BJ (cell line): ENCODE measurements at regions not wholly inside any gene's neighbourhood (a gene's known extent, or its start where the extent isn't known, plus 50 kb on each side); places are given as distances from the start of the nearest gene placed in this dataset.
"Not testable (repeated sequence)": the region's sequence is repeated elsewhere in the genome, so short reads cannot be mapped to it uniquely, and the experiment has no call there.

Experiments
- CTCF ChIA-PET: fragments of 350-600 bp; formaldehyde crosslinking; extraction: SDS; loops from one replicate; lab custom pipeline; 2021; ENCODE audit warnings: antibody characterized with exemption, inconsistent platforms; lab: Yijun Ruan, JAX
- POLR2A ChIA-PET: fragments of 300-600 bp; sonication (Branson Sonifier 250); formaldehyde crosslinking; extraction: SDS; loops from one replicate; lab custom pipeline; 2021; ENCODE audit warnings: antibody characterized with exemption; lab: Charles Lee
- DNase-seq: peaks from one replicate; pipeline ENCODE4 v3.0.0-alpha.2; 2011; ENCODE audit warnings: low read depth
- H3K27me3 ChIP-seq: 2 replicates; pipeline ENCODE4 v1.6.0; 2011; ENCODE audit warnings: low read length; ENCODE audit not compliant: control insufficient read depth, insufficient read depth
- H3K36me3 ChIP-seq: 2 replicates; pipeline ENCODE4 v1.5.1; 2011; ENCODE audit warnings: low read length; ENCODE audit not compliant: control insufficient read depth, insufficient read depth
- H3K4me3 ChIP-seq: 2 replicates; pipeline ENCODE4 v1.5.1; 2011; ENCODE audit warnings: low read depth, mild to moderate bottlenecking, control low read depth, low read length
- CTCF ChIP-seq: IDR thresholded peaks from 2 replicates; pipeline ENCODE4 v1.5.1; 2011; ENCODE audit warnings: low read depth, mild to moderate bottlenecking, control low read depth, inconsistent platforms, low read length, moderate library complexity; ENCODE audit not compliant: insufficient read depth

GRCh38 chr3:110686701-110687100, 384.9 kb upstream of the NECTIN3 start:
- Histone ChIP-seq H3K4me3 (no peak overlapping the region), H3K36me3 (no peaks in the 10 kb centered on the region), H3K27me3 (no peaks in the 10 kb centered on the region)
- no peak for TF ChIP-seq CTCF
- CTCF ChIA-PET, result no interaction called here
- DNase-seq, result no peak
- POLR2A ChIA-PET, result no interaction called here

GRCh38 chr3:110687138-110687537, 384.5 kb upstream of the NECTIN3 start:
- CTCF ChIA-PET, result no interaction called here
- no peaks in the 10 kb centered on the region for H3K27me3 ChIP-seq
- POLR2A ChIA-PET, result no interaction called here
- TF ChIP-seq CTCF, result no peak
- no peak overlapping the region for H3K4me3 ChIP-seq
- H3K36me3 ChIP-seq, result no peaks in the 10 kb centered on the region
- no peak for DNase-seq

- no peak for TF ChIP-seq CTCF
- DNase-seq, result peak; percentile 9
- Histone ChIP-seq H3K4me3 (no peak overlapping the region), H3K36me3 (no peaks in the 10 kb centered on the region), H3K27me3 (no peaks in the 10 kb centered on the region)
- ChIA-PET CTCF (no interaction called here), POLR2A (no interaction called here)
Observed at GRCh38 chr3:110697961-110698360, 373.7 kb upstream of the NECTIN3 start.

- CTCF ChIA-PET, result interaction anchor here (0.6 kb wide), 1 partner anchor 29 kb away, joined by 3 read pairs; no protein-coding TSS in a partner anchor
- POLR2A ChIA-PET, H3K27me3 ChIP-seq: not testable (repeated sequence)
Observed at GRCh38 chr3:110704332-110704731, 367.3 kb upstream of the NECTIN3 start.

GRCh38 chr3:110708156-110708555, 363.5 kb upstream of the NECTIN3 start:
- CTCF ChIA-PET, result no interaction called here
- H3K4me3 ChIP-seq, result no peak overlapping the region
- DNase-seq, result no peak
- TF ChIP-seq CTCF, result no peak
- H3K27me3 ChIP-seq, result no peaks in the 10 kb centered on the region
- H3K36me3 ChIP-seq, result no peaks in the 10 kb centered on the region
- POLR2A ChIA-PET, result no interaction called here

More at GRCh38 chr3:110704332-110704731, 367.3 kb upstream of the NECTIN3 start:
- H3K36me3 ChIP-seq, DNase-seq, H3K4me3 ChIP-seq: not testable (repeated sequence)

GRCh38 chr3:110710156-110710555, 361.5 kb upstream of the NECTIN3 start:
- Histone ChIP-seq H3K4me3 (no peak overlapping the region), H3K36me3 (no peaks in the 10 kb centered on the region), H3K27me3 (no peaks in the 10 kb centered on the region)
- no peak for TF ChIP-seq CTCF
- POLR2A ChIA-PET, result no interaction called here
- no peak for DNase-seq
- CTCF ChIA-PET, result interaction anchor here (0.7 kb wide), 1 partner anchor 10 kb away, joined by 3 read pairs; no protein-coding TSS in a partner anchor
